ENCODE measurements at regions not wholly inside any gene's neighbourhood (a gene's known extent, or its start where the extent isn't known, plus 50 kb on each side); places are given as distances from the start of the nearest gene placed in this dataset.

GRCh38 chr18:8893221-8893620 is 187.9 kb downstream of the MTCL1 start:
- intact Hi-C loops (cut with DNase I; ENCODE audit: low total_unique reads): no loop called here
- no peaks in the 10 kb centered on the region for H3K36me3 ChIP-seq
- no peak overlapping the region for H3K4me3 ChIP-seq
- H3K4me1 ChIP-seq: no peaks in the 10 kb centered on the region
- H3K27ac ChIP-seq: no peak overlapping the region
- peaks cover 0 to 7% of the 10 kb centered on the region in 2 donors for H3K9me3 ChIP-seq
- TF ChIP-seq POLR2A (IDR thresholded peaks at IDR 0.05): no peak
- no peaks in the 10 kb centered on the region for H3K27me3 ChIP-seq
- DNase-seq (ENCODE audit: low spot score in 2 of 2): no peak

GRCh38 chr18:8893628-8894231 is 188.4 kb downstream of the MTCL1 start:
- no peak for TF ChIP-seq POLR2AphosphoS5 (IDR thresholded peaks at IDR 0.05)
- TF ChIP-seq CTCF (IDR thresholded peaks at IDR 0.05): no peak
- TF ChIP-seq POLR2A (IDR thresholded peaks at IDR 0.05): no peak
- intact Hi-C loops (cut with DNase I; ENCODE audit: low total_unique reads): no loop called here
- Histone ChIP-seq H3K36me3 (no peaks in the 10 kb centered on the region), H3K4me3 (no peak overlapping the region), H3K27ac (no peak overlapping the region), H3K27me3 (no peaks in the 10 kb centered on the region), H3K9me3 (peaks cover 0 to 7% of the 10 kb centered on the region in 2 donors), H3K4me1 (no peaks in the 10 kb centered on the region)
- DNase-seq (ENCODE audit: low spot score in 2 of 2): no peak

GRCh38 chr18:8894823-8895222 is 189.5 kb downstream of the MTCL1 start:
- Histone ChIP-seq H3K27ac (no peak overlapping the region), H3K9me3 (peaks cover 0 to 7% of the 10 kb centered on the region in 2 donors), H3K27me3 (no peaks in the 10 kb centered on the region), H3K4me1 (no peaks in the 10 kb centered on the region), H3K36me3 (no peaks in the 10 kb centered on the region), H3K4me3 (no peak overlapping the region)
- TF ChIP-seq CTCF (IDR thresholded peaks at IDR 0.05) (no peak), POLR2A (IDR thresholded peaks at IDR 0.05) (no peak), POLR2AphosphoS5 (IDR thresholded peaks at IDR 0.05) (no peak)
- DNase-seq (ENCODE audit: low spot score in 2 of 2): no peak
- intact Hi-C loops (cut with DNase I; ENCODE audit: low total_unique reads): no loop called here

GRCh38 chr18:8895341-8895740 is 190.0 kb downstream of the MTCL1 start:
- no peak for DNase-seq (ENCODE audit: low spot score in 2 of 2)
- peaks cover 0 to 7% of the 10 kb centered on the region in 2 donors for H3K9me3 ChIP-seq
- no peak for TF ChIP-seq CTCF (IDR thresholded peaks at IDR 0.05)
- no peak for TF ChIP-seq POLR2AphosphoS5 (IDR thresholded peaks at IDR 0.05)
- TF ChIP-seq POLR2A (IDR thresholded peaks at IDR 0.05): no peak
- no peaks in the 10 kb centered on the region for H3K36me3 ChIP-seq
- no peak overlapping the region for H3K27ac ChIP-seq
- intact Hi-C loops (cut with DNase I; ENCODE audit: low total_unique reads): no loop called here
- H3K4me1 ChIP-seq: no peaks in the 10 kb centered on the region
- H3K4me3 ChIP-seq: no peak overlapping the region
- no peaks in the 10 kb centered on the region for H3K27me3 ChIP-seq

- Histone ChIP-seq H3K36me3 (no peaks in the 10 kb centered on the region), H3K27ac (no peak overlapping the region), H3K9me3 (peaks cover 4 to 7% of the 10 kb centered on the region in 2 donors), H3K27me3 (no peaks in the 10 kb centered on the region), H3K4me3 (no peak overlapping the region), H3K4me1 (no peaks in the 10 kb centered on the region)
- intact Hi-C loops (cut with DNase I; ENCODE audit: low total_unique reads): no loop called here
- no peak for DNase-seq (ENCODE audit: low spot score in 2 of 2)
- TF ChIP-seq CTCF (IDR thresholded peaks at IDR 0.05): no peak
- TF ChIP-seq POLR2AphosphoS5 (IDR thresholded peaks at IDR 0.05): no peak
- no peak for TF ChIP-seq POLR2A (IDR thresholded peaks at IDR 0.05)
Observed at GRCh38 chr18:8895987-8896619, 190.7 kb downstream of the MTCL1 start.

Measured in breast epithelium (tissue), 4 donors.